ENCODE measurements at regions not wholly inside any gene's neighbourhood (a gene's known extent, or its start where the extent isn't known, plus 50 kb on each side); places are given as distances from the start of the nearest gene placed in this dataset.
"Not testable (repeated sequence)": the region's sequence is repeated elsewhere in the genome, so short reads cannot be mapped to it uniquely, and the experiment has no call there.

DNA sequence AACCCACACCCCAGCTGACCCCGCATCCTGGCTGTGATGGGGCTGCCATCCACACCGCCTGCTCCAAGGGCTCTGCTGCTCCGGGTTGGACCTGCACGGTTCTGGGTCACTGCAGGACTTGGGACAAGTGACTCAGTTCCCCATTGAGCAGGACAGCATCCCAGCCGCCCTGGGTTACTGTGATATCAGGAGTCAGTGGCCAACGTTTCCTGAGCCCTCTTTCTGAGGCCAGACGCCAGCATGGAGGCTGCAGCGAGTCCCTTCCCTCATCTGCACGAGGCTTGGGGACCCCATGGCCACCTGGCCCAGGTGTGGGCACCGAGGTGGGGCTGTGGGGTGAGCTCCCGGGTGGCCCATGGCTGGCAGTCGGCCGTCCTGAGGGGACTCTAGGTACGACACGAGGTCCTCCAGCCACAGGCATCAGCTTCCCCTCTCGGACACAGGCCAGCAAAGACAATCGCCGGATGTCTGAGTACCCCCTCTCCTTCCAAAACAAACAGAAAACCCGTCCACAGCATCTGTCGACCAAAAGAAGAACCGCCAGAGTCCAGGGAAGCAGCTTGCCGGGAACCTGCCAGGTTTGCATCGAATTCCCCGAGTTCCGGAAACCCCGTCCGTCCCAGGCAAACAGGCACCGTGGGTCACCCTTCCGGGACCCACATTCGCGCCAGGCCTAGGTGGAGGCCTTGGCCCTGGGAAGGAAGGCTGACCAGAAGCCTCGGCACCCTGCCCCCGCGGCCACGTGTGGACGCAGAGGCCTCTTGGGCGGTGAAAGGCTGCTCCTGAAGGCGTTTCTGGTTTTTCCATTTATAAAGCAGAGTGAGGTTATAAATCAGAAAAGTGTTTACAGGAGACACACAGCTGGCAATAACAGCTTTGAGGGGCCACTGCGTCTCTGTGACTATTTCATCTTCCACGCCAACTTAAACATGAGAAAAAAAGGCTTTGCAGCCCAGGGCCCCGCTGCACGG is 136.0 kb downstream of the FAM53A start:
- Histone ChIP-seq H3K27ac (ENCODE audit: low read length) (peak overlapping the region; percentile 55), H3K9me3 (ENCODE audit: control insufficient read depth, low read length) (no peaks in the 10 kb centered on the region), H3K4me3 (ENCODE audit: low read length) (peak overlapping the region; percentile 2), H3K27me3 (ENCODE audit: control insufficient read depth, insufficient read depth) (no peaks in the 10 kb centered on the region), H3K4me1 (ENCODE audit: control insufficient read depth, insufficient read depth, low read length) (no peaks in the 10 kb centered on the region)
- intact Hi-C loops (cut with DNase I) = no loop called here
- 44% methylated on average over 42 of the region's 42 CpGs for WGBS
- ATAC-seq (peak; percentile 83 to 92), DNase-seq (peak; percentile 83 to 92 (median 90))

DNA sequence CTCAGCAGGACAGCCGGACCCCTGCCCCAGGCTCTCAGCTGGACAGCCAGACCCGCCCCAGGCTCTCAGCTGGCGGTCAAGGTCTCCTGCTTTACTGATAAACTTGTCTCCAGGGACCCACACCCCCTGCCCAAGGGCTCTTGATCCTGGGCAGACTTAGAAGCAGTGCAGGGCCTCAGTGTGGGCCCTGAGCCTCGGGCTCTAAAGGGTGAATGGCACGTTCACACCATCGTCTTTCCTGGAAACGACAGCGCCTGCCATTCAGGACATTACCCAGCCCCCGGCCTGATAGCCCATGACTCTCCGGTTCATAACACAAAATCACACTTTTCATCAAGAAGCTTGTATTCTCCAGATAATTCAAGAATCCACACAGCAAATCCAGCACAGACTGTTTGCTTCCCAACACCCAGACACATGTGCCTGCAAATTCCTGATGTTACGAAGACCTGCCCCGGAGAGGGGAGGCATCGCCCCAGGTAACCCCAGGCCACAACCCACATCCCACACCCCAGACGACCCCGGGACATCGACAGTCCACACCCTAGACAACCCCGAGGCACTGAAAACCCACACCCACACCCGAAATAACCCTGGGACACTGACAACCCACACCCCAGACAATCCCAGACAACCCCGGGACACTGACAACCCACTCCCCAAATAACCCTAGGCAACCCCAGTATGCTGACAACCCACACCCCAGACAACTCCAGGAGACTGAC is 136.8 kb downstream of the FAM53A start:
- 48% methylated on average over 19 of the region's 19 CpGs for WGBS
- H3K9me3 ChIP-seq (ENCODE audit: control insufficient read depth, low read length) = no peaks in the 10 kb centered on the region
- no peaks in the 10 kb centered on the region for H3K4me1 ChIP-seq (ENCODE audit: control insufficient read depth, insufficient read depth, low read length)
- H3K27me3 ChIP-seq (ENCODE audit: control insufficient read depth, insufficient read depth) = no peaks in the 10 kb centered on the region
- H3K4me3 ChIP-seq (ENCODE audit: low read length) = peak overlapping the region; percentile 2
- DNase-seq = peak; percentile 22 to 41 (median 32)
- intact Hi-C loops (cut with DNase I) = no loop called here
- ATAC-seq = peak in 1 of 2 donors; percentile 1
- peak overlapping the region; percentile 55 for H3K27ac ChIP-seq (ENCODE audit: low read length)

DNA sequence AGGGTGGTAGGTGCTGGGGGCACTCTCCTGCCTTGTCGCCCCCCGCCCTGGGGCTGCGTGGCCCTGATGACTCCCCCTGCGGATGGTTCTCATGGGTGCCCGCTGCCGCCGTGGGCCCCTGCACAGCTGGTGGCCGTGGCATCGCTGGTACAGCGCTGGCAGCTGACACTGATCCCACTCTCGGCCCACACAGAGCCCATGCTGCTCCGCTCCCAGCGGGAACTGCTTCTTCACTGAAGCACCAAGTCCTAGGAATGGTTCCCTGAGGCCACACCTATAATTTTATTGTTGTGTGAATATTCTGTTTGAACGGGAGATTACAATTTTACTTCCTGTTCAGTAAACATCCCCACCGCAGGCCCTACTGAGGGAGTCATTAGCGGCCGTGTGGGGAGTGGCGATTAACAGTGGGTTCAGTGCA is 138.6 kb upstream of the NKX1-1 start:
- 71% methylated on average over 18 of the region's 18 CpGs for WGBS
- Histone ChIP-seq H3K9me3 (ENCODE audit: control insufficient read depth, low read length) (no peaks in the 10 kb centered on the region), H3K27me3 (ENCODE audit: control insufficient read depth, insufficient read depth) (no peaks in the 10 kb centered on the region), H3K27ac (ENCODE audit: low read length) (peak overlapping the region; percentile 73), H3K4me3 (ENCODE audit: low read length) (no peak overlapping the region), H3K4me1 (ENCODE audit: control insufficient read depth, insufficient read depth, low read length) (no peaks in the 10 kb centered on the region)
- intact Hi-C loops (cut with DNase I) = no loop called here
- DNase-seq = peak; percentile 8 to 50 (median 43)
- ATAC-seq = no peak

DNA sequence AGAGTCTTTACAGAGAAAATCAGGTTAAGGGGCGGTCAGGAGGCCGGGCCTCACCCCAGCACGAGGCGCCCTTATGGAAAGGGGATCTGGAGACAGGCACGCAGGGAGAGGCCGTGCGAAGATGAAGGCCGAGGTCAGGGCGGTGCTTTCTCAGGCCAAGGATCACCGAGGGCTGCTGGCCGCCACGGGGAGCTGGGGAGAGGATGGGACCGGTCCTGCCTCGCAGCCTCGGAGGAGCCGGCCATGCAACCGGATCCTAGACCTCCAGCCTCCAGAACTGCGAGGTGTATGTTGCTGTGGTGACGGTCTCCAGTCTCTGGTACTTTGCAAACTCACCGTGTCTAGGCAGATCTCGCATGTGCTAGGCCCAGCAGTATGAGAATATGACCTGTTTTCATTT is 138.2 kb upstream of the NKX1-1 start:
- H3K4me3 ChIP-seq (ENCODE audit: low read length); H3K4me1 ChIP-seq (ENCODE audit: control insufficient read depth, insufficient read depth, low read length); ATAC-seq; H3K9me3 ChIP-seq (ENCODE audit: control insufficient read depth, low read length); intact Hi-C loops (cut with DNase I); H3K27me3 ChIP-seq (ENCODE audit: control insufficient read depth, insufficient read depth): not testable (repeated sequence)
- DNase-seq = peak; percentile 5 to 48 (median 15)
- WGBS = 72% methylated on average over 21 of the region's 21 CpGs
- peak overlapping the region; percentile 73 for H3K27ac ChIP-seq (ENCODE audit: low read length)

DNA sequence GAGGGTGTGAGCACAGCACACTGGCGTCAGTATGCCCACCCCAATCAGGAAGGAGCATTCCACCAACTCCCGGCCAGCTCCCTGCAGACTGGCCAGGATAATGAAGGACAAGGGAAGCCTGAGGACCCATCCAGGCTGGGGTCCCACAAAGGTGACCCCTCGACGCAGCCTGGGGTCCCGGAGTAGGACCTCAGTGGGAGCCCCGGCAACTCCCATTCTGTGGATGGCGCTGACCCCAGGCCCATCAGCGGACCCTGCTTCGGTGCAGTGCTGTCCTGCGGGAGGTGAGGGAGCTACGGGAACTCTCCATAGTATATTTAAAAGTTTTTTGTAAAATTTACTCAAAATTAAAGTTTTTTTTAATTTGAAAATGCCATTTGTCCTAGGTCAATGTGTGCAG is 137.7 kb upstream of the NKX1-1 start:
- H3K27me3 ChIP-seq (ENCODE audit: control insufficient read depth, insufficient read depth) = no peaks in the 10 kb centered on the region
- H3K4me3 ChIP-seq (ENCODE audit: low read length) = no peak overlapping the region
- ATAC-seq (no peak), DNase-seq (peak in 2 of 3 donors; percentile 25 to 26)
- intact Hi-C loops (cut with DNase I) = no loop called here
- no peak overlapping the region for H3K27ac ChIP-seq (ENCODE audit: low read length)
- 89% methylated on average over 11 of the region's 11 CpGs for WGBS
- no peaks in the 10 kb centered on the region for H3K4me1 ChIP-seq (ENCODE audit: control insufficient read depth, insufficient read depth, low read length)
- H3K9me3 ChIP-seq (ENCODE audit: control insufficient read depth, low read length) = no peaks in the 10 kb centered on the region

DNA sequence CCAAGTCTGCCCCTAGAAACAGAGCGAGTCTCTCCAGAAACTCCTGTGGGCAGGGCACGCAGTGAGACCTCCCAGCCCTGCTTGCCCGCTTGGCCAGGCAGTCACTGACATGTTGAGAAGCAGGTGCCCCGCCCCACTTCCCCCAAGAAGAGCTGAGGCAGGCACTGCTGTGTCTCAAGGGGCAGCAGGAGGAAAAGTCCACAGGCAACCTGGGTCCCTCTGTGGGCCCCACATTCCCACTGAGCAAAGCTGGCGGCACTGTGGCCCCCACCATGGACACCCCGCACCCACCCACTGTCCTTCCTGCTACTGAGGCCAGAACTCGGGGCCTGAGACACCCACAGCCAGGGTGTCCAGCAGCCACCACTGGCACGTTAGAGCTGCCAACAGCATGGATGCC is 137.3 kb upstream of the NKX1-1 start:
- H3K9me3 ChIP-seq (ENCODE audit: control insufficient read depth, low read length) = no peaks in the 10 kb centered on the region
- intact Hi-C loops (cut with DNase I) = no loop called here
- H3K27me3 ChIP-seq (ENCODE audit: control insufficient read depth, insufficient read depth) = no peaks in the 10 kb centered on the region
- no peaks in the 10 kb centered on the region for H3K4me1 ChIP-seq (ENCODE audit: control insufficient read depth, insufficient read depth, low read length)
- DNase-seq = peak; percentile 12 to 43 (median 33)
- no peak overlapping the region for H3K27ac ChIP-seq (ENCODE audit: low read length)
- 85% methylated on average over 8 of the region's 8 CpGs for WGBS
- ATAC-seq = no peak
- H3K4me3 ChIP-seq (ENCODE audit: low read length) = no peak overlapping the region

DNA sequence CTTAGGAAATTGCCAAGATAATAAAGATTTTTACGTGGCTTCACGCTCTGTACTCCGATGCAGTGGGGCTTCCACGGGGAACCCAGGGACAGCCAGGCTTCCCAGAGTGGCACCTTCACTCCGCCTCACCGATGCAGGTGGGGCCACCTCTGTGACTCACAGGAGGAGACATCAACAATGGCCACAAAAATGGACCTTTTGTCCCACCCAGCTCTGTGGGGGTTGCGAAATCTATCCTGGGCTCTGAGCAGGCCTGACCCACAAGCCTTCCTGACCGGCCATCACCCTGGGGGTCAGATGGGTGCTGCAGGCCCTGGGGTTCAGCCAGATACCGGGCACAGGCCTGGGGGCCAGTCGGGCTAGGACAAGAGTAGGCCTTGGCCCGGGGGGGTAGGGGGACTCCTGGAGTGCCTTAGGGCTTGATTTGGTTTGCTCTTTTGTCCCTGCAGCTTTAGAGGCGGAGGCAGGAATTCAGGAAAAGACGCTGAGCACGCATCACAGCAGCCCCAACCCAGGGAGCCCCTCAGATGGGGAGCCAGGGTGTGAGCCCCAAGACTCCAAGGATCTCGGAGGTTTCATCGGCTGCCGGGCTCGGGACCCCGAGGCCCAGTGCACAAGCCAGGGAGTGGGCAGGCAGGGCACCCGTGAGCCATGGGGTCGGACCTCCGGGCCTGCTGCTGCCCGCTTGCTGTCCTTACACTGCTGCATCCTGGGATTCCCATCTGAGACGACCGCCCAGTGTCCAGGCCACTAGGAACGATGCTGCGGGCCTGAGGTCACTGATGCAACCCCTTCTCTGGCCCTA is 136.5 kb upstream of the NKX1-1 start:
- Histone ChIP-seq H3K9me3 (ENCODE audit: control insufficient read depth, low read length) (no peaks in the 10 kb centered on the region), H3K27ac (ENCODE audit: low read length) (no peak overlapping the region), H3K4me3 (ENCODE audit: low read length) (no peak overlapping the region), H3K27me3 (ENCODE audit: control insufficient read depth, insufficient read depth) (no peaks in the 10 kb centered on the region), H3K4me1 (ENCODE audit: control insufficient read depth, insufficient read depth, low read length) (no peaks in the 10 kb centered on the region)
- intact Hi-C loops (cut with DNase I) = no loop called here
- peak in 1 of 2 donors; percentile 12 for ATAC-seq
- peak; percentile 8 to 42 (median 33) for DNase-seq
- WGBS = 83% methylated on average over 27 of the region's 27 CpGs

DNA sequence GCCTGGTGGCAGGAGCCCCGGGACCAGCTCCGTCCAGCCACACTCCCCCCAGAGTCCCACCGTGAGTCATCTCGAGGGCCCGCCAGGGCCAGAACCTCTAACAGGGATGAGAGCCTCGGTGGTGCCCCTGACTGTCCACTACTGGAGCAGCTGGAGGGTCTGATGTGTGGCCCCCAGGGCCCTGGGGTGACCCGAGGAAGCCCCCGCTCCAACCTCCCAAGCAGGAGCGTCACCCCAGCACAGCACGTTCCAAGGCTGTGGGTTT is 135.9 kb upstream of the NKX1-1 start:
- DNase-seq = peak; percentile 13 to 29 (median 27)
- Histone ChIP-seq H3K4me1 (ENCODE audit: control insufficient read depth, insufficient read depth, low read length) (no peaks in the 10 kb centered on the region), H3K9me3 (ENCODE audit: control insufficient read depth, low read length) (no peaks in the 10 kb centered on the region), H3K4me3 (ENCODE audit: low read length) (no peak overlapping the region), H3K27ac (ENCODE audit: low read length) (no peak overlapping the region), H3K27me3 (ENCODE audit: control insufficient read depth, insufficient read depth) (no peaks in the 10 kb centered on the region)
- intact Hi-C loops (cut with DNase I) = no loop called here
- peak in 1 of 2 donors; percentile 18 for ATAC-seq
- 79% methylated on average over 10 of the region's 10 CpGs for WGBS

DNA sequence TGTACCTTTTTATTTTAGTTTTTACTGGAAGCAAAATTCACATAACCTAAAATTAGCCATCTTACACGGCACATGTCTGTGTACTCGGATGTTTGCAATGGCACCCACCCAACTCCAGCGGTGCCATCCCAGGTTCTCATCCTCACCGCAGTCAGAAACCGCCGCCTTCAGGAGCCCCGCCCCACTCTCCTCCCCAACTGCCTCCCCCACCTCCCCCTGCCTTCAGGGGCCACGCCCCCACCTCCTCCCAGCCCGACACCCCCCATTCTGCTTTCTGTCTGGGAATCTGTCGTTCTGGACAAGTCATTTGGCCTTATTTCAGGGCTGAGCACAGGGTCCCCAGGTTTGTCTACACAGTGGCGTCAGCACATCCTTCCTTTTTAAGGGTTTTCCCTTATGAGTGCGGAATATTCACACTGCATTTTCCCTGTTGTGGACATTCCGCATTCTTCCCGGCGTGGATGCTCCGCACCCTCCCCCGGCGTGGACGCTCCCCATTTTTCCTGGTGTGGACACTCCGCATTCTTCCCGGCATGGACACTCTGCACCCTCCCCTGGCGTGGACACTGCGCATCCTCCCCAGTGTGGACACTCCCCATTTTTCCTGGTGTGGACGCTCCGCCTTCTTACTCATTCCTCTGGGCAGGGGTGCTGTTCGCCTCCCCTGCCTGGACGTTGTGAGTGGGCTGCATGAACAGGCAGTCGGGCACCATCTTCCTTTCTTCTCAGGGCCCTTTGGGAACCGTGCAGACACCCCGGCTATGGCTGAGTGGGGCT is 135.4 kb upstream of the NKX1-1 start:
- WGBS = 59% methylated on average over 30 of the region's 30 CpGs
- no peaks in the 10 kb centered on the region for H3K4me1 ChIP-seq (ENCODE audit: control insufficient read depth, insufficient read depth, low read length)
- ATAC-seq (peak; percentile 30 to 54), DNase-seq (peak; percentile 21 to 75 (median 58))
- H3K9me3 ChIP-seq (ENCODE audit: control insufficient read depth, low read length) = no peaks in the 10 kb centered on the region
- H3K4me3 ChIP-seq (ENCODE audit: low read length) = no peak overlapping the region
- intact Hi-C loops (cut with DNase I) = no loop called here
- H3K27ac ChIP-seq (ENCODE audit: low read length) = no peak overlapping the region
- no peaks in the 10 kb centered on the region for H3K27me3 ChIP-seq (ENCODE audit: control insufficient read depth, insufficient read depth)

DNA sequence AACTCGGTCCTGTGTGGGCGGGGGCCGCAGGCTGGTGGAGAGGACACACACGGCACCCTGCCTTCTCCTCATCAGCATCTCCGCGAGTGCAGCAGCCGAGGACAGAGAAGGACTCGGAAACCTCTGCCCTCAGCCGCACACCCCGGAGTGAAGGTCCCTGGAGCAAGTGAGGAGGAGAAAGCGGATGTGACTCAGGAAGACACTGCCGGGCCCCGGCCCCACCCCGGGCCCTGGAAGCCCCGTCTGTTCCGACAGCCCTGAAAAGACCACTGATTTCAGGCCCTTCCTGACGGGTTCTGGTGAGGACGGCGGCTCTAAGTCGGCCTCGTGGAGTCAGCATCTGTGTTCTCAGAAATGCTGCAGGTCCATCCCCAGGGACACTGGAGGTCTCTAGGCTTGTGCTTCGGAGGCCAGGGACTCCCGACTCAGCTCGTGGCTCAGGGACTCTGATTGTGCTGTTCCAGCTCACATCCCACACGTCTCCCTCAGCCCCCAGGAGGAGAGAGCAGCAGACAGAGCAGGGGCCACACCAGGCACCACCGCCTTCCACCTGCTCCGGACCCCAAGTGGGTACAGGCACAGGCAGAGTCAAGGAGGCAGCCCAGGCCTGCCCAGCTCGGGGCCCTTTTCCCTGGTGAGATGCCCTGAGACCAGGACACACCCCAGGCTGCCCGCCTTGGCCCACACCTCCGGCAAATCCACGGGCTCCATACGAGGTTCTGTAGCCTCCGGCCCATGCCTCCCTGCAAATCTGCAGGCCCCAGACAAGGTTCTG is 134.5 kb upstream of the NKX1-1 start:
- no peaks in the 10 kb centered on the region for H3K4me1 ChIP-seq (ENCODE audit: control insufficient read depth, insufficient read depth, low read length)
- H3K27me3 ChIP-seq (ENCODE audit: control insufficient read depth, insufficient read depth) = no peaks in the 10 kb centered on the region
- H3K27ac ChIP-seq (ENCODE audit: low read length) = no peak overlapping the region
- 64% methylated on average over 33 of the region's 33 CpGs for WGBS
- no peaks in the 10 kb centered on the region for H3K9me3 ChIP-seq (ENCODE audit: control insufficient read depth, low read length)
- intact Hi-C loops (cut with DNase I) = no loop called here
- DNase-seq (peak; percentile 11 to 52 (median 29)), ATAC-seq (peak in 1 of 2 donors; percentile 3)
- H3K4me3 ChIP-seq (ENCODE audit: low read length) = no peak overlapping the region

All from right cardiac atrium (tissue), 5 donors.